LNCAP (cell line): ENCODE measurements at regions not wholly inside any gene's neighbourhood (a gene's known extent, or its start where the extent isn't known, plus 50 kb on each side); places are given as distances from the start of the nearest gene placed in this dataset.

Source experiments
- TF ChIP-seq, protein P1 (sequence below): fragments of 450-650 bp; IDR thresholded peaks from 2 replicates; pipeline ENCODE4 v1.5.1; 2017; ENCODE audit warnings: mild to moderate bottlenecking

DNA sequence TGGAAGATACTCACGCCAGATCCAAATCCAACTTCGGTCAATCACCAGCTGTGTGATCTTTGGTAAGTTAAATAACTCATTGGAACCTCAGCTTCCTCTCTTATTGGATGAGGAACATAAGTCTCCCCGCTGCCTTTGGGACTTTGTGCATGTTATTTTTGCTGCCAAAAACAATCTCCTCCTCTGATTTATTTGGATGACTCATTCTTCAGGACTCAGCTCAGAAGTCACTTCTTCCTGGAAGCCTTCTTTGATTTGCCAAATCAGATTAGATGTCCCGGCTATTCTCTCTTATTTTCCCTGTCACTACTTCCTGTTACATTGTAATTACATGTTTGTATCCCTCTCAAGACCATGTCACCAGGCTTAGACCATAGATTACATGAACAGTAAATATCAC, 138.0 kb upstream of the BOD1L1 start:
- TF ChIP-seq, protein P1, sequence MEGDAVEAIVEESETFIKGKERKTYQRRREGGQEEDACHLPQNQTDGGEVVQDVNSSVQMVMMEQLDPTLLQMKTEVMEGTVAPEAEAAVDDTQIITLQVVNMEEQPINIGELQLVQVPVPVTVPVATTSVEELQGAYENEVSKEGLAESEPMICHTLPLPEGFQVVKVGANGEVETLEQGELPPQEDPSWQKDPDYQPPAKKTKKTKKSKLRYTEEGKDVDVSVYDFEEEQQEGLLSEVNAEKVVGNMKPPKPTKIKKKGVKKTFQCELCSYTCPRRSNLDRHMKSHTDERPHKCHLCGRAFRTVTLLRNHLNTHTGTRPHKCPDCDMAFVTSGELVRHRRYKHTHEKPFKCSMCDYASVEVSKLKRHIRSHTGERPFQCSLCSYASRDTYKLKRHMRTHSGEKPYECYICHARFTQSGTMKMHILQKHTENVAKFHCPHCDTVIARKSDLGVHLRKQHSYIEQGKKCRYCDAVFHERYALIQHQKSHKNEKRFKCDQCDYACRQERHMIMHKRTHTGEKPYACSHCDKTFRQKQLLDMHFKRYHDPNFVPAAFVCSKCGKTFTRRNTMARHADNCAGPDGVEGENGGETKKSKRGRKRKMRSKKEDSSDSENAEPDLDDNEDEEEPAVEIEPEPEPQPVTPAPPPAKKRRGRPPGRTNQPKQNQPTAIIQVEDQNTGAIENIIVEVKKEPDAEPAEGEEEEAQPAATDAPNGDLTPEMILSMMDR = no peak

DNA sequence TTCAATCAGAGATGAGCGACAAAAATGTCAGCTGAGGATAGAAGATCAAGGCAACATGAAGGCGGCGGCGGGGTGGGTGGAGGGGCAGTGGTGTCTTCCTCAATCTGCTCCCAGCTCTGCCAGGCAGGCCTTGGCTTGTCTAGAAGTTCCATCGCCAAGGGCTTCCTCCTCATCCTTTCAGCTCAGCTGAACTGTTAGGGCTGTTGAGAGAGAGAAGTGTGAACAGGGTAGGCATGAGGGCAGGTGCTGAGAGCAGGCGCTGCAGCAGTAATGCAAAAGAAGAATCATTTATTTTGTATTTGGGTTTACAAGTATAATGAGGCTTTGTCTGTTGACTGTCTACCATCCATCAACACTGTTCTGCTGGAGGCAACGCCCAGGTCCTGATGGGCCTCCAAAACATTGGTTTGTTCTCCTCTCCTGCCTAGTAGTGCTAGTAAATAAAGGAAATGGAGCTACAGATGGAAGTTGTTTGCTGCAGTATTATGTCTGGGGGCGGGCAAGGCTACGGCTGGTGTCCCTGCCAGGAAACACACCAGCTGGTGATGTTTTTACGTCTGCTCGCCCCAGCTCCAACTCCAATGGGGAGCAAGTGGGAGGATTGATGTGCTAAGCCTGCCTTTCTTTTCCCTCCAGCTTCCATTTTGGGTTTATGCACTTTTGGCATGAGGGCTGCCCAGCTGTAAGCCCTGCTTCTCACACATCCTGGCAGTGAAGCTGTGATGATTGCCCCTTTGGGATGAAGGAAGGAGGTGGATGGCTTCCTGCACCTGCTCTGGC, 139.4 kb upstream of the BOD1L1 start:
- TF ChIP-seq, protein P1 = no peak

DNA sequence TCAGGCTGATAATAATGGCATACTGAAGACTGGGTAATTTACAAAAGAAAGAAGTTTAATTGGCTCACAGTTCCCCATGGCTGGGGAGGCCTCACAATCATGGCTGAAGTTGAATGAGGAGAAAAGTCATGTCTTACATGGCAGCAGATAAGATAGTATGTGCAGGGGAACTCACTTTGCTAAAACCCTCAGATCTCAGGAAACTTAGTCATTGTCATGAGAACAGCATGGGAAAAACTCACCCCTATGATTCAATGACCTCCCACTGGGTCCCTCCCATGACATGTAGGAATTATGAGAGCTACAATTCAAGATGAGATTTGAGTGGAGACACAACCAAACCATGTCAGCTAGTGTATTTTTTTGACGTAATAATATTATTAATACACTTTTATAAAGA, 149.8 kb upstream of the BOD1L1 start:
- TF ChIP-seq, protein P1 = no peak

DNA sequence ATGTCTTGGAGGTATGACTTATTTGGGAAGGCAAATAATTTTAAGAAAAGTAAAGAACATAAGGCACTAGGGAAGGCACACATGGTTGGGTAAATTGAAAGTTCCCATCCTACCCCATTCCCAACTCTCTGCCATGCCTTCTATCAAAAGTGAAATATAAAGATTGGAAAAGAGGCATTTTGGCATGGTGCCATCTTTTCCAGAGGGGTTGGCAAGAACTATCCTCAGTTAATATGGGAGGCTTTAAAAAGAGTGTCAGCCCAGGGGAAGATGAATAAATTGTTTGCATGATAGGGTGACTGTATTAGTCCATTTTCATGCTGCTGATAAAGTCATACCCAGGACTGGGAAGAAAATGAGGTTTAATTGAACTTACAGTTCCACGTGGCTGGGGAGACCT, 150.8 kb upstream of the BOD1L1 start:
- TF ChIP-seq, protein P1 = no peak

DNA sequence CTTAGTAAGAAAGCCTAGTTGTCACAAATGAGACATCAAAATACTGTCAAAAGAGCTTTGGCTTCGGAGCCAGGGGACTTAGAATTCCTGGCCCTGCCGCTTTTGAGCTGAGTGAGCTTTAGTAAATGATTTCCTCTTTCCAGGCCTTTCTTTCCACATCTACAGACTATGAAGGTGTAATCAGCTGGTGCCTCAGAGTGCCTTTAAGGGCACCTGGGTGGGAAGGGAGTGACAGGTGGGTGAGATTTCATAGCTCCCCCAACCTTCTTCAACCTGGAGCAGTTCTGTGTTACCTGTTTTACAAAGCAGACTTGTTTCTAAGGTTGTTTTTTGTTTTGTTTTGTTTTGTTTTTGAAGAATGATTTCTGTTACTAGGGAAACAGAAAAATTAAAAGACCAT, 154.7 kb upstream of the BOD1L1 start:
- TF ChIP-seq, protein P1 = no peak

DNA sequence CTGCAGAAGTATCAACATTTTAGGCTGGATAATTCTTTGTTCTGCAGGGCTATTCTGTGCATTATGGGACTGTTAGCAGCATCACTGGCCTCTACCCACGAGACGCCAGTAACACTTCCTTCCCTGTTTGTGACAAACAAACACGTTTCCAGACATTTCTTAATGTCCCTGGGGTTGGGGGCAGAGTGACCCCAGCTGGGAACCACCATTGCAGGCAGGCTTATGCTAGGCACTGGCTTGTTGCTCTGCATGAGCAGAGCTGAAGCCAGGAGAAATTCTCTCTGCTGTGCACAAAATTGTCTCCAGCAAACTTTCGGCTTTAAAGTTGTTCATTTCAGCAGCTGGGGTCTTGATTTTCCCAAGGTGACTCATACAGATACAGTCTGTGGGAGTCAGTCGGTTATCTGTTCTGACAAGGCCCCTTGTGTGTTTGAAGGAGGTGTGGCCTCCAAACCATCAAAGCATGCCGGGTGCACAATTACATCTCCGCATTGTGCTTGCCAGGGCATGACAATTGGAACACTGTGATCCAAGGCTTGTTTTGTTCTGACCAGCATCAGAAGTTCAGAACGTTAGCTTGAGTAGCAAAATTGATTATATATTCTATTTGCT, 156.4 kb upstream of the BOD1L1 start:
- TF ChIP-seq, protein P1 = no peak

DNA sequence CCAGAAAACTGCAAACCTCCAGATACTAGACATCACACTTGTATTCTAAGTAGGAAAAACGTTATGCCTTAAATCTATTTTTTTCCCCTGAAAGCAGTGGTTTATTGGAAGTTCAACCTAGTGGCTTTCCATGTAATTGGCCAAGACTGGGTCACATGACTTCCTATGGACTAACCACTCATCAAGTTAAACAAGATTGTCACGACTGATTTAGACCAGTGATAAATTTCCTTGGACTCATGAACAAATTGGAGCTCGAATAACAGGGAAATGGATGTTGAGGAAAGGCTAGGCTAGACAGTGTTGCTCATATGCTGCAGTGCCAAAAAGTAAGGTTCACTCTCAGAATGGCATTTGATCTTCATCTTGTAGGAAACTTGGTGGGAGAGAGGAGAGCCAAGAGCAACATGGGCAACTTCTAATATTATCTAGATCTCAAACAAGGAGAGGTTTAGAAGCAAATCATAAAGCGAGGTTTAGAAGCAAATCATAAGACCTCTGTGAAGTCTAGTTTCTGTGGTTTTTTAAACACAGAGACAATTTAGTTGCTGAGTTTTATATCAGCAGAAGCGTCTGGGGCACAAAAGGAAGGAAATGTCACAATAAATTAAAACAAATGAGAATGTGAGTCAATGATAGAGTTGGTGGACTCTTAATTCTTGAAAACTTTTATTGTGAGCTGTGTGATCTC, 165.6 kb upstream of the BOD1L1 start:
- TF ChIP-seq, protein P1 = no peak
